IMR-90 (cell line): ENCODE measurements at regions not wholly inside any gene's neighbourhood (a gene's known extent, or its start where the extent isn't known, plus 50 kb on each side); places are given as distances from the start of the nearest gene placed in this dataset.

Experiments
- ATAC-seq: fragments of 200-7000 bp; cut with Tn5 transposase; 2 replicates; pipeline ENCODE4 v1.9.1; 2020; ENCODE audit warnings: low read depth, mild to moderate bottlenecking, moderate library complexity
- BruUV-seq: library from RNA; stranded (reverse); fragments of 400-500 nt; replicated peaks from 2 replicates; lab custom pipeline; 2021; lab: Mats Ljungman, UMichigan
- CTCF ChIA-PET: fragments of 300-600 bp; formaldehyde crosslinking; extraction: SDS; loops from one replicate; lab custom pipeline; 2021; ENCODE audit warnings: antibody characterized with exemption; lab: Yijun Ruan, JAX
- POLR2A ChIA-PET: fragments of 300-600 bp; sonication (Branson Sonifier 250); formaldehyde crosslinking; loops from one replicate; lab custom pipeline; 2022; ENCODE audit warnings: antibody characterized with exemption; ENCODE audit not compliant: unreplicated experiment; lab: Charles Lee
- DNase-seq: peaks from one replicate; pipeline ENCODE4 v3.0.0; 2013
- H2AFZ ChIP-seq: replicated peaks from 2 replicates; pipeline ENCODE3; 2013; ENCODE audit warnings: low read length, mild to moderate bottlenecking; ENCODE audit not compliant: poor library complexity
- H2AK5ac ChIP-seq: 2 replicates; pipeline ENCODE4 v1.6.1; 2013; ENCODE audit warnings: low read depth, low read length, inconsistent platforms
- H2AK9ac ChIP-seq: replicated peaks from 2 replicates; pipeline ENCODE3; 2013; ENCODE audit warnings: mild to moderate bottlenecking, low read depth, low read length, moderate library complexity; ENCODE audit not compliant: poor library complexity
- H2BK120ac ChIP-seq: 2 replicates; pipeline ENCODE4 v1.6.1; 2013; ENCODE audit warnings: low read depth, low read length, inconsistent platforms
- H2BK15ac ChIP-seq: 3 replicates; pipeline ENCODE4 v1.6.1; 2013; ENCODE audit warnings: low read depth, low read length, inconsistent platforms
- H2BK20ac ChIP-seq: 2 replicates; pipeline ENCODE4 v1.6.1; 2013; ENCODE audit warnings: low read depth, mild to moderate bottlenecking, inconsistent platforms, low read length, moderate library complexity
- H2BK5ac ChIP-seq: 2 replicates; pipeline ENCODE4 v1.6.1; 2013; ENCODE audit warnings: mild to moderate bottlenecking, low read depth, low read length, inconsistent platforms; ENCODE audit not compliant: poor library complexity, severe bottlenecking
- H3K14ac ChIP-seq: replicated peaks from 2 replicates; pipeline ENCODE4 v1.6.1; 2013; ENCODE audit warnings: low read depth, low read length, inconsistent platforms
- H3K18ac ChIP-seq: 2 replicates; pipeline ENCODE4 v1.6.1; 2013; ENCODE audit warnings: low read depth, low read length, control low read depth
- H3K23ac ChIP-seq: 2 replicates; pipeline ENCODE4 v1.6.1; 2013; ENCODE audit warnings: low read depth, low read length, inconsistent platforms
- H3K27ac ChIP-seq: 2 replicates; pipeline ENCODE4 v1.5.1; 2013; ENCODE audit warnings: mild to moderate bottlenecking, control low read depth, low read length; ENCODE audit not compliant: insufficient read depth
- H3K27me3 ChIP-seq: 2 replicates; pipeline ENCODE4 v1.6.1; 2013; ENCODE audit warnings: low read length; ENCODE audit not compliant: control insufficient read depth, insufficient read depth
- H3K36me3 ChIP-seq: 2 replicates; pipeline ENCODE4 v1.6.1; 2013; ENCODE audit warnings: low read length, mixed read lengths; ENCODE audit not compliant: control insufficient read depth, insufficient read depth
- H3K4ac ChIP-seq: 2 replicates; pipeline ENCODE4 v1.6.1; 2013; ENCODE audit warnings: low read depth, low read length, inconsistent platforms
- H3K4me1 ChIP-seq: 2 replicates; pipeline ENCODE4 v1.6.1; 2013; ENCODE audit warnings: low read length, mixed read lengths; ENCODE audit not compliant: control insufficient read depth, insufficient read depth
- H3K4me2 ChIP-seq: 2 replicates; pipeline ENCODE4 v1.6.1; 2013; ENCODE audit warnings: low read depth, mild to moderate bottlenecking, control low read depth, low read length, moderate library complexity
- H3K4me3 ChIP-seq: 2 replicates; pipeline ENCODE4 v1.5.1; 2013; ENCODE audit warnings: low read depth, mild to moderate bottlenecking, control low read depth, low read length, moderate library complexity; ENCODE audit not compliant: insufficient read depth
- H3K56ac ChIP-seq: 2 replicates; pipeline ENCODE4 v1.6.1; 2013; ENCODE audit warnings: low read length, inconsistent platforms; ENCODE audit not compliant: insufficient read depth; ENCODE audit errors: extremely low read depth
- H3K79me1 ChIP-seq, 2 experiments: 2 replicates each; pipeline ENCODE4 v1.6.1; 2013; ENCODE audit warnings: low read length in 2 of 2, inconsistent platforms in 1 of 2, low read depth in 1 of 2
- H3K9ac ChIP-seq: 2 replicates; pipeline ENCODE4 v1.6.1; 2013; ENCODE audit warnings: low read depth, low read length, control low read depth
- H3K9me1 ChIP-seq: 2 replicates; pipeline ENCODE4 v1.6.1; 2013; ENCODE audit warnings: low read length, inconsistent platforms; ENCODE audit not compliant: insufficient read depth
- H3K9me3 ChIP-seq: 2 replicates; pipeline ENCODE4 v1.6.1; 2013; ENCODE audit warnings: low read length; ENCODE audit not compliant: control insufficient read depth, insufficient read depth
- H4K20me1 ChIP-seq: 2 replicates; pipeline ENCODE4 v1.6.1; 2013; ENCODE audit warnings: low read length, inconsistent platforms; ENCODE audit not compliant: insufficient read depth
- H4K5ac ChIP-seq: 2 replicates; pipeline ENCODE4 v1.6.1; 2013; ENCODE audit warnings: mild to moderate bottlenecking, low read depth, low read length, control low read depth
- H4K8ac ChIP-seq, 2 experiments: 2 replicates each; pipeline ENCODE4 v1.6.1; 2013; ENCODE audit warnings: low read depth in 2 of 2, low read length in 2 of 2, control low read depth in 1 of 2, inconsistent platforms in 1 of 2
- H4K91ac ChIP-seq: 2 replicates; pipeline ENCODE4 v1.6.1; 2013; ENCODE audit warnings: low read depth, low read length, inconsistent platforms; ENCODE audit not compliant: insufficient read depth
- BHLHE40 ChIP-seq: fragments of 150-350 bp; IDR thresholded peaks from 2 replicates; pipeline ENCODE4 v1.6.1; 2016; ENCODE audit warnings: mild to moderate bottlenecking, low read depth, low read length
- FOS ChIP-seq: fragments of 150-350 bp; IDR thresholded peaks from 2 replicates; pipeline ENCODE4 v1.6.1; 2016; ENCODE audit warnings: low read depth, low read length
- NFE2L2 ChIP-seq: fragments of 150-350 bp; IDR thresholded peaks from 2 replicates; pipeline ENCODE4 v1.6.1; 2016; ENCODE audit warnings: low read depth, mild to moderate bottlenecking, low read length
- WGBS, 2 experiments: methylation state at CpG; one replicate each; pipeline versions ENCODE4 v1.1.5 to v1.1.7; 2013; ENCODE audit warnings: missing lambda C conversion rate in 2 of 2; ENCODE audit not compliant: insufficient read length in 1 of 2; ENCODE audit errors: extremely low coverage in 2 of 2; 5-methylcytosine and 5-hydroxymethylcytosine counted together
- dilution Hi-C: fragments of 300-500 bp; cut with HindIII; formaldehyde crosslinking; loops from one replicate; pipeline ENCODE4 v1.14.3; 2018; ENCODE audit warnings: low sequenced_read_pairs; ENCODE audit not compliant: unreplicated experiment
- in situ Hi-C: fragments of 300-500 bp; cut with MboI; formaldehyde crosslinking; loops from 3 replicates; pipeline ENCODE4 v1.14.3; 2019; ENCODE audit warnings: low sequenced_read_pairs, inconsistent platforms, mixed read lengths
- intact Hi-C: fragments of 100-400 bp; cut with micrococcal nuclease; formaldehyde crosslinking; loops from 2 replicates; pipeline ENCODE4 v1.10.0; 2022
- TF ChIP-seq, protein P1 (sequence below): fragments of 150-350 bp; IDR thresholded peaks from 2 replicates; pipeline ENCODE4 v1.6.1; 2016; ENCODE audit warnings: low read depth, mild to moderate bottlenecking, low read length, moderate library complexity, borderline replicate concordance

DNA sequence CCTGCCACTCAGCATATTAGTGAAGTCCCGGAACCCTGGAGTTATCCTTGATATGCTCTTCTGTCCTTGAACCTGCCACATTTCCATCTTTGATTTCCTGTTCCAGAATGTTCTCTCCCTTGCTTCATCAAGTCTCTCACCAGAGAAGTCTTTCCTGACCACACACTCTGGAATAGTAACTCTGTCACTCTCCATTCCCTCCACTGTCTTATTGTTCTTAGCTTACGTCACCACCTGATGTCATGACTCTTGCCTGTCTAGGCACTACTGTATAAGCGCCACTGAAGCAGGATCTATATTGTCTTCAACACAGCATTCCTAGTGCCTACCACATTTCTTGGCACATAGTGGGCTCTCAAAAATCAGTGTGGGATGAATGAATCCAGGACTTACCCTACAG is 65.4 kb upstream of the SMYD2 start:
- no peak overlapping the region for H3K27ac ChIP-seq
- H3K4me2 ChIP-seq: no peak overlapping the region
- intact Hi-C loops (loop anchor here (2.0 kb wide), 1 partner anchor 45 kb away; no protein-coding TSS in a partner anchor), dilution Hi-C loops (no loop called here), in situ Hi-C loops (loop anchor here (10.0 kb wide), 1 partner anchor 369 kb away; no protein-coding TSS in a partner anchor)
- ATAC-seq (no peak), DNase-seq (peak; percentile 7)
- H3K27me3 ChIP-seq: peaks cover 45% of the 10 kb centered on the region
- no peaks in the 10 kb centered on the region for H3K36me3 ChIP-seq
- H3K4me1 ChIP-seq: no peaks in the 10 kb centered on the region; the same call in 1 of the 2 replicates
- BruUV-seq: no TSS peak
- no peaks in the 10 kb centered on the region for H4K20me1 ChIP-seq
- no peak overlapping the region for H2AK5ac ChIP-seq
- no peak overlapping the region for H3K23ac ChIP-seq
- H3K9me1 ChIP-seq: no peaks in the 10 kb centered on the region
- no peak overlapping the region for H2BK5ac ChIP-seq
- H2BK15ac ChIP-seq: no peak overlapping the region
- no peak overlapping the region for H2AK9ac ChIP-seq
- H4K8ac ChIP-seq: no peak overlapping the region
- no peak overlapping the region for H2BK20ac ChIP-seq
- H2AFZ ChIP-seq: no peak overlapping the region
- no peak overlapping the region for H3K4me3 ChIP-seq
- no peaks in the 10 kb centered on the region for H3K79me1 ChIP-seq
- H4K5ac ChIP-seq: no peak overlapping the region
- no peak overlapping the region for H3K9ac ChIP-seq
- H3K9me3 ChIP-seq: no peaks in the 10 kb centered on the region
- CTCF ChIA-PET: interaction anchor here (2.1 kb wide), 1 partner anchor 112 kb away, joined by 51 read pairs; no protein-coding TSS in a partner anchor
- POLR2A ChIA-PET: no interaction called here
- H3K18ac ChIP-seq: no peak overlapping the region
- H4K91ac ChIP-seq: no peak overlapping the region
- WGBS, 2 experiments: 83% methylated on average over 2 of the region's 3 CpGs; no CpG with 5 or more reads in 1 of the 2 experiments
- H3K4ac ChIP-seq: no peak overlapping the region
- H3K56ac ChIP-seq: no peak overlapping the region
- no peak overlapping the region for H2BK120ac ChIP-seq
- TF ChIP-seq NFE2L2 (no peak), FOS (no peak), BHLHE40 (no peak)
- TF ChIP-seq, protein P1, sequence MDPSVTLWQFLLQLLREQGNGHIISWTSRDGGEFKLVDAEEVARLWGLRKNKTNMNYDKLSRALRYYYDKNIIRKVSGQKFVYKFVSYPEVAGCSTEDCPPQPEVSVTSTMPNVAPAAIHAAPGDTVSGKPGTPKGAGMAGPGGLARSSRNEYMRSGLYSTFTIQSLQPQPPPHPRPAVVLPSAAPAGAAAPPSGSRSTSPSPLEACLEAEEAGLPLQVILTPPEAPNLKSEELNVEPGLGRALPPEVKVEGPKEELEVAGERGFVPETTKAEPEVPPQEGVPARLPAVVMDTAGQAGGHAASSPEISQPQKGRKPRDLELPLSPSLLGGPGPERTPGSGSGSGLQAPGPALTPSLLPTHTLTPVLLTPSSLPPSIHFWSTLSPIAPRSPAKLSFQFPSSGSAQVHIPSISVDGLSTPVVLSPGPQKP: no peak
- no peak overlapping the region for H3K14ac ChIP-seq
